ENCODE measurements at regions not wholly inside any gene's neighbourhood (a gene's known extent, or its start where the extent isn't known, plus 50 kb on each side); places are given as distances from the start of the nearest gene placed in this dataset.

DNA sequence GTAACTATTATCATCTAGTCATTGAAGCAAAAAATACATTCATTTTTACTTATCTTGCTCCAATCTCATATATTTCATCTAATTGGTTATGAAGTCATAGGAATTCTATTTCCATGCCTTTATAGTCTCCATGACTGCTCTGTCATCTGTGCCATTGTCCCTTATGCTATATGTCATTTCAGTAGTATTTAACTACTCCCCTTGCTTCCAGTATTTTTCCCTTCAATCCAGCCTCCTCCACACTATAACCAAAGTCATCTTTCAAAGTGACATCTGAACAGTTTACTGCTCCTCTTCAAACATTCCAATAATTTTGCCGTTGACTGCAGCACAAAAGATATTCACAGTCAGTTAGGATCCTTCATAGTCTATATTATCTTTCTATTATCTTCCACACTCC lies 216.6 kb upstream of the HS3ST5 start:
- DNase-seq (ENCODE audit: low read depth): no peak

DNA sequence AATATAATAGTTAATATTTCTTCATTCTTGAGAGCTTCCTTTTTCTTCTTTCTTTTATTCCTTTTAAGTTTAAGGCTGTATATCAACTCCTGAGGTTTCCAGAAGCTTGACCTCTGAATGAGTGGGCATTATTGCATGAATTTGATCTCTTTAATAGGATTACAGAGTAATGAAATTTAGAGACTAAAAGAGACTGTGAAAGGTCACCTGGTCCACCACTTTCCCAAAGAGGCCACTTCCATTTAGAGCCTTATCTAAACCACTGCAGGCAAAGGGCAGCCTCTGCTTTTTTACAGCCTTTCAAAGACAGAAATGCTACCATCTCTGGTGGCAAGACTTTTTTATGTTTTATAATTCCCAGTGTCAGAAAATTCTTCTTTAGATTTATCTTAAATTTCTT lies 215.3 kb upstream of the HS3ST5 start:
- DNase-seq (ENCODE audit: low read depth): no peak

DNA sequence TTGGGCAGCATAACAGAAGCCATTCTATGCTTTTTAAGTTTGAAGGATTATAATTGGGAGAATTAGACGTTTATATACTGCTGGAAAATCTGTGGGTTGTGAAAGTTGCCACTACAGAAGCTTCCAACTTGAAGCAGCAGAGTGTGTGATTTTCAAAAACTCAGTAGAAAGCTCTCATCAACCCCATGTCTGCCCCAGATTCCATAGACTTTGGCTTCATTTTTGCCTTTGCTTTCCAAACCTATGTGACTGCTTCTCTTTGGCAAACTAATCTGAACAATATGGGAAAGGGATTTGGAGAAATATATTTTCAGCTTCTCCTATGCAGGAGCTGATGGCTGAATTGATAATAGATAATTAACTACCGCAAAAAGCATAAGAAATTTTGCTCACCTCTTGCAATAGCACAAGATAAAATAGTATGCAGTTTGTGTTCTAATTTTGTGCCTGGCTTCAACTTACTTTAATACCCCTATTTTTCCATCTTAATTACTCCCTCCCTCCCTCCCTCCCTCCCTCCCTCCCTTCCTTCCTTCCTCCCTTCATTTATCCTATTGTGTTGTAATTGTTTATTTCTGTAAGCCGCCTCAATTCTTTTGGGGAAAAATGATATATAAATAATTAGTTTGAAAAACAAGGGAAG lies 214.1 kb upstream of the HS3ST5 start:
- DNase-seq (ENCODE audit: low read depth): no peak

DNA sequence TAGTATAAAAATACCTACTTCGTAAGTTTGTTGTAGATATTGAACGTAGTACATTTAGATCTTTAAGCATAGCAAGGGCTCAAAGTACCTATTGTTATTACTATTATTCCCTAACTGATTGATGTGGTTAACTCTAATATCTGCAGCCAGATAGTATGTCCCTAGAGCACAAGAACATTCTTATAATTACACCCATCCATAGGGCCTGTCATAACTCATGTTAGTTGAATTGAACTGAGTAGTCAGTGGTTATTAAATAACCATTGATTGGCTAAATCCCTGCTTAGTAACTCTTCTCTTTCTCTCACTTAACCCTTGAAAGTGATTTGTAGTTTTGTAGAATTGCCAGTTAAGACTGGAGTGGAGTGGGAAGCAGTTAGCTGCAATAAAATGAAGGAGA lies 207.5 kb upstream of the HS3ST5 start:
- DNase-seq (ENCODE audit: low read depth): no peak

DNA sequence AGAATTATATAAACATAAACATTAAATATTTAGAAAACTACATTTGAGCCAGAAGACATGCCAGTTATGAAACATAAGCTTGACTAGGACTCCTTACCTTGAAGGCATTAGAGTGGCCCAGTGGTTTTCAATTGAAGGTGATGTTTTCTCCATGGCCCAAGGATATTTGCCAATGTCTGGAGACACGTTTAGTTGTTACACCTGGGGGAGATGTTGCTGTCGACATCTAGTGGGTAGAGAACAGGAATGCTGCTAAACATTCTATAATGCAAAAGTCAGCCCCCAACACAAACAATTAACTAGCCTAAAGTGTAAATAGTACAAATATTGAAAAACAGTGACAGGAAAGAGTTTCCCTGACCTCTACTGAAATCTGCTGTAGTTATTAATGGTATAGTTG lies 200.9 kb upstream of the HS3ST5 start:
- no peak for DNase-seq (ENCODE audit: low read depth)

GRCh38 chr6:114541794-114542193 lies 199.0 kb upstream of the HS3ST5 start:
- no peak for DNase-seq (ENCODE audit: low read depth)

GRCh38 chr6:114537977-114538376 lies 195.2 kb upstream of the HS3ST5 start:
- no peak for DNase-seq (ENCODE audit: low read depth)

GRCh38 chr6:114534813-114535212 lies 192.0 kb upstream of the HS3ST5 start:
- DNase-seq (ENCODE audit: low read depth): no peak

GRCh38 chr6:114524081-114524480 lies 181.3 kb upstream of the HS3ST5 start:
- DNase-seq (ENCODE audit: low read depth): no peak

GRCh38 chr6:114523508-114523907 lies 180.7 kb upstream of the HS3ST5 start:
- no peak for DNase-seq (ENCODE audit: low read depth)

DNA sequence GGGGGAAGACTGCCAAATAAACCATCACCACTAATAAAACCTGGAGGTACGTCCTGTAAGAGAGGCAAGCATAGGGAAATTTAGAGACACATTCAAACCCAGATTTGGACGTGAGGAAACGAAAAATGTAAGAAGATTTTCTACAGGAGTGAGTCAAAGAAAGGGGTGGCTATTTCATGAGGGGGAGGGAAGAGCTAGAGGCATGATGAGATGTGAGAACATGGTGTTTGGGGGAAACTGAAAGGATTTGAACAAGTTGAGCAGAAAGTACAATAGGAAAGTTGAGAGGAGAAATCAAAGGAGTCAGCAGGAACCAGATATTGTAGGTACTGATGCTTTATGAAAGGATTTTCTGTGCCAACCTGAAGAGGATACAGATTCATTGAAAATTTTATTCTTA lies 179.1 kb upstream of the HS3ST5 start:
- DNase-seq (ENCODE audit: low read depth): no peak

GRCh38 chr6:114520976-114521375 lies 178.2 kb upstream of the HS3ST5 start:
- peak; percentile 4 for DNase-seq (ENCODE audit: low read depth)

DNA sequence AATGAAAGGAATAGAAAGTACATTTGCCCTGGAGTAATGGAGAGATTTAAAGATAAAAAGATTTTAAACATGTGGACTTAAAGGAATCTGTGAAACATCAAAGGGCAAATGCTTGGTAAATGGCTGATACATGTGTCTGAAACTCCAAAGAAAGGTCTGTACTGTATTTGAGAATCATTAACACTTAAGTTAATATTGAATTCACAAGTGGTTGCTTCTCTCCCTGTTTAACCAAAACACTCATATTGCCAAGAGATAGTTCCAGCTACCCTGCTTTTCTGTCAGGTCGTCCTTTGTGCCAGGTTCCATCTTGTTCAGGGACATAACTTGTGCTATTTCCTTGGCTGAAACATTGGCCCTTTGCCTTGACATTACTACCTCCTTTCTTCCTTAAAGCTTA lies 171.3 kb upstream of the HS3ST5 start:
- no peak for DNase-seq (ENCODE audit: low read depth)

GRCh38 chr6:114471450-114471849 lies 128.6 kb upstream of the HS3ST5 start:
- DNase-seq (ENCODE audit: low read depth): no peak

DNA sequence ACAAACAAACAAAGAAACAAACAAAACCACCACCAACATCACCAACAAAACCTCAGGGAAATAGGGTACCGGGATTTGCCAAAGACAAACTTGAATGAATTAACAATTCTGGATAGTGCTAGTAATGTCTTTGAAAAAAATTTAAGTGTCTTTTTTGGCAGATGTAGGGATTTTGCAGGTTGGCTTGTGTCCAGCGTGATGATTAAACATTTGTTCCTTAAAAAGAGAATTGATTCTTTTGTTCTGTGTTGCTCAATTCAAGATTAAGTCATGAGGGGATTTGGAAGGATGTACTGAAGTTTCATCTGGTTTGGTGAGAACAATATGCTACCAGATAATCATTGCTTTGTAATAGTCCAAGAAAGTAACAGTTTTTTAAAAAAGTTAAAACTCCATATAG lies 125.1 kb upstream of the HS3ST5 start:
- no peak for DNase-seq (ENCODE audit: low read depth)

DNA sequence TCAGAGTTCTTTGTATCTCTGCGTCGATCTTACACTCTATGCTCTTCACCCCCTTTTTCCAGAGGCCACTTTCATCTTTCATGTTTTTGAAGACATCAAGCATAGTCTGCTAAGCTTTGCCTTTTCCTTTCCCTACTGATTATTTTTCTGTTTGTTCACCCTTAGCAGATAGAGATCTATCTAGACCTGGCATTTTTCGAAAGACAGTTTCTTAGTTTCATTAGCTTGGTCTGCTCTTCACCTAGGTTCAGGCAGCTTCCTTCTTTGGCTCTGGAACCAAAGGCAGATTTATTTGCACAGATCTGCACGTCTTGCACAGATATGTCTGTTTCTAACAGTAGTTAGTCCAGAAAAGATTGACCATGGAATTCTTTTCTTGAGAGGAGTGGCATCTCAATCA lies 122.7 kb upstream of the HS3ST5 start:
- DNase-seq (ENCODE audit: low read depth): no peak

- DNase-seq (ENCODE audit: low read depth): no peak
Measured at GRCh38 chr6:114453737-114454276, 111.0 kb upstream of the HS3ST5 start.

- DNase-seq (ENCODE audit: low read depth): no peak
Measured at GRCh38 chr6:114452785-114453401, 110.1 kb upstream of the HS3ST5 start.

DNA sequence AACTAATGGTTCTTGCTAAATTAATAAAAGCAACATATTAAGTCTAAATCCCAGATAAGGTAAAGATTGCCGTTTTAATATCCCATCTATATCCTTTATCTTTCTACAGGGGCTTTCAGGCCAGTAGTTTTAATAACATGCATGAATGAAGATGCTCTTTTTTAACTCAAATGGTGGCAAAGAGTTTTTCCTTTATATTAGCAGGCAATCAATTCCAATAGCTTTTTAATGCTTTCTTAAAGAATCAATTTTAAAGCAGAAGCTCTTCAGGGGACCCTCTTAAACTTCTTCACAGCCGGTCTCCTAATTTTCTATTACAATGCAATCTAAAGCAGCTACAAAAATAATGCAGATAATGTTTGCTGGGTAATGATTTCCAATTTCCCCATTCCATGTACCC lies 107.8 kb upstream of the HS3ST5 start:
- DNase-seq (ENCODE audit: low read depth): no peak

DNA sequence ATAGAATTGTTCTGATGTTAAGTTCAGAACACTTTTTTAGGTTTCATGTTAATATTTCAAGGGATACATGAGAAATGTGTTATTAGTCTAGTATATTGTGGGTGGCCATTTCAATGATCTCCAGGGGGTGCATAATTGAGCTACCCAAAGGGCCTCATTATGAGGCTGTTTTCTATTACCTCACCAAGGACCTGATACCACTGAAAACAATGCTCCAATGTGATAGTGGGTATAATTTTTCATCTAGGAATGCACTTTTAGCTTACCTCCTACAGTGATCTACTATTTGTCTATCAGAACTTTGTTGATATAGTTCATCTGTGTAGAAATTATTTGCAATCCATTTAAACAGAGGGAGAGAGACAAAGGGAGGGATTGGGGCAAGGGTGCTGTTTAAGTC lies 106.8 kb upstream of the HS3ST5 start:
- DNase-seq (ENCODE audit: low read depth): no peak

GRCh38 chr6:114446342-114446741 lies 103.5 kb upstream of the HS3ST5 start:
- DNase-seq (ENCODE audit: low read depth): no peak

DNA sequence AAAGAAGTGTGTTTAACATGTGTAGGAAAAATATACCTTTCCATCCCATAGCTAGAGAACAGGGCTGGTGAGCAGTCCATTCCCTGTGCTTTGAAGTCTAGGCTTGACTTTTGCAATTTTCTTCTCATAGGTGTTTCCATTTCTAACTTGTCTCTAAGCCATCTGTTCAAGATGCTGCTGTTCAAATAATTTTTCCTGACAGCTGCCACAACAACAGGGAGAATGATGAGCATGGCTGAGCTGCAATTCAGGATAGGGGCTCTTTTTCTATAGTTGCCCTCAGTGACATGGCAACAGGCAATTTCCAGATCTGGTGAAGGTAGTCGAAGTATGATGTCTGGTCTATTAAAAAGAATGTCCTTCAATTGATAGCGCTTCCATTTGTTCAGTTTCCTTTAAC lies 103.0 kb upstream of the HS3ST5 start:
- no peak for DNase-seq (ENCODE audit: low read depth)

- DNase-seq (ENCODE audit: low read depth): no peak
Measured at GRCh38 chr6:114439411-114439810, 96.6 kb upstream of the HS3ST5 start.

GRCh38 chr6:114437235-114437634 lies 94.4 kb upstream of the HS3ST5 start:
- no peak for DNase-seq (ENCODE audit: low read depth)
